ENCODE measurements at regions not wholly inside any gene's neighbourhood (a gene's known extent, or its start where the extent isn't known, plus 50 kb on each side); places are given as distances from the start of the nearest gene placed in this dataset.
"Not testable (repeated sequence)": the region's sequence is repeated elsewhere in the genome, so short reads cannot be mapped to it uniquely, and the experiment has no call there.

GRCh38 chr3:34394978-34395748 is 596.7 kb downstream of the PDCD6IP start:
- DNase-seq, result no peak

- DNase-seq, result no peak
These were observed 597.9 kb downstream of the PDCD6IP start for GRCh38 chr3:34396288-34396687.

GRCh38 chr3:34396956-34397355 is 598.5 kb downstream of the PDCD6IP start:
- no peak for DNase-seq

GRCh38 chr3:34399401-34399800 is 601.0 kb downstream of the PDCD6IP start:
- DNase-seq, result no peak

GRCh38 chr3:34405159-34405558 is 606.7 kb downstream of the PDCD6IP start:
- no peak for DNase-seq

- DNase-seq, result no peak
These were observed 608.9 kb downstream of the PDCD6IP start for GRCh38 chr3:34407281-34407680.

GRCh38 chr3:34408088-34408487 is 609.7 kb downstream of the PDCD6IP start:
- no peak for DNase-seq

- no peak for DNase-seq
These were observed 613.2 kb downstream of the PDCD6IP start for GRCh38 chr3:34411596-34411995.

- no peak for DNase-seq
These were observed 621.4 kb downstream of the PDCD6IP start for GRCh38 chr3:34419801-34420200.

GRCh38 chr3:34421762-34422161 is 623.3 kb downstream of the PDCD6IP start:
- no peak for DNase-seq

- DNase-seq, result no peak
These were observed 641.4 kb downstream of the PDCD6IP start for GRCh38 chr3:34439796-34440195.

- no peak for DNase-seq
These were observed 645.7 kb downstream of the PDCD6IP start for GRCh38 chr3:34444137-34444536.

- DNase-seq, result no peak
These were observed 650.9 kb downstream of the PDCD6IP start for GRCh38 chr3:34449305-34449704.

- no peak for DNase-seq
These were observed 665.0 kb downstream of the PDCD6IP start for GRCh38 chr3:34463414-34463813.

- DNase-seq, result no peak
These were observed 666.2 kb downstream of the PDCD6IP start for GRCh38 chr3:34464646-34465045.

- no peak for DNase-seq
These were observed 677.4 kb downstream of the PDCD6IP start for GRCh38 chr3:34475851-34476250.

GRCh38 chr3:34483311-34483887 is 685.0 kb downstream of the PDCD6IP start:
- DNase-seq, result no peak

- DNase-seq, result no peak
These were observed 705.9 kb downstream of the PDCD6IP start for GRCh38 chr3:34504366-34504765.

- no peak for DNase-seq
These were observed 706.3 kb downstream of the PDCD6IP start for GRCh38 chr3:34504775-34505174.

- no peak for DNase-seq
These were observed 710.3 kb downstream of the PDCD6IP start for GRCh38 chr3:34508732-34509131.

GRCh38 chr3:34511891-34512290 is 713.5 kb downstream of the PDCD6IP start:
- no peak for DNase-seq

GRCh38 chr3:34519008-34519407 is 720.6 kb downstream of the PDCD6IP start:
- DNase-seq, result not testable (repeated sequence)

GRCh38 chr3:34531156-34531555 is 732.7 kb downstream of the PDCD6IP start:
- DNase-seq, result no peak

GRCh38 chr3:34533451-34533850 is 735.0 kb downstream of the PDCD6IP start:
- DNase-seq, result no peak

- DNase-seq, result peak; percentile 15
These were observed 735.6 kb downstream of the PDCD6IP start for GRCh38 chr3:34534013-34534412.
